ENCODE measurements at regions not wholly inside any gene's neighbourhood (a gene's known extent, or its start where the extent isn't known, plus 50 kb on each side); places are given as distances from the start of the nearest gene placed in this dataset.

DNA sequence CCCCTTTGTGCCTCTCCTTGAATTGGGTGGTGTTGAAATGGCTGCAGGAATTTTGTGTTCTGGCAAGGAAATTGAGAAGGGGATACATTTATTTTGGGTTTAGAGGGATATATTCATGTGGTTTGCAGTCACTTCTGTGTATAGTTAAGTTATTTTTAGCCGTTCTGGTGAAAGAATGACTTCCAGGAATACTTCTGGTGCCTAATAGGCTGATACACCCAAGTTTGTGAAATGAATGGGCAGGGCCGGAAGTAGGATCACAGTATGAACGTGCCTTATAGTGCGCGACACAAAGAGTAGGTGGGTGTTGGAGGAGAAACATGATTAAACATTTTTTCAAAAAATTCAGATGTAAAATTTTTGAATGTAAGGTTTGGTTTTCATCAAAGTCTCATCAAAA is 168.6 kb upstream of the ATP5MC3 start (continued):
- TF ChIP-seq, protein P1, sequence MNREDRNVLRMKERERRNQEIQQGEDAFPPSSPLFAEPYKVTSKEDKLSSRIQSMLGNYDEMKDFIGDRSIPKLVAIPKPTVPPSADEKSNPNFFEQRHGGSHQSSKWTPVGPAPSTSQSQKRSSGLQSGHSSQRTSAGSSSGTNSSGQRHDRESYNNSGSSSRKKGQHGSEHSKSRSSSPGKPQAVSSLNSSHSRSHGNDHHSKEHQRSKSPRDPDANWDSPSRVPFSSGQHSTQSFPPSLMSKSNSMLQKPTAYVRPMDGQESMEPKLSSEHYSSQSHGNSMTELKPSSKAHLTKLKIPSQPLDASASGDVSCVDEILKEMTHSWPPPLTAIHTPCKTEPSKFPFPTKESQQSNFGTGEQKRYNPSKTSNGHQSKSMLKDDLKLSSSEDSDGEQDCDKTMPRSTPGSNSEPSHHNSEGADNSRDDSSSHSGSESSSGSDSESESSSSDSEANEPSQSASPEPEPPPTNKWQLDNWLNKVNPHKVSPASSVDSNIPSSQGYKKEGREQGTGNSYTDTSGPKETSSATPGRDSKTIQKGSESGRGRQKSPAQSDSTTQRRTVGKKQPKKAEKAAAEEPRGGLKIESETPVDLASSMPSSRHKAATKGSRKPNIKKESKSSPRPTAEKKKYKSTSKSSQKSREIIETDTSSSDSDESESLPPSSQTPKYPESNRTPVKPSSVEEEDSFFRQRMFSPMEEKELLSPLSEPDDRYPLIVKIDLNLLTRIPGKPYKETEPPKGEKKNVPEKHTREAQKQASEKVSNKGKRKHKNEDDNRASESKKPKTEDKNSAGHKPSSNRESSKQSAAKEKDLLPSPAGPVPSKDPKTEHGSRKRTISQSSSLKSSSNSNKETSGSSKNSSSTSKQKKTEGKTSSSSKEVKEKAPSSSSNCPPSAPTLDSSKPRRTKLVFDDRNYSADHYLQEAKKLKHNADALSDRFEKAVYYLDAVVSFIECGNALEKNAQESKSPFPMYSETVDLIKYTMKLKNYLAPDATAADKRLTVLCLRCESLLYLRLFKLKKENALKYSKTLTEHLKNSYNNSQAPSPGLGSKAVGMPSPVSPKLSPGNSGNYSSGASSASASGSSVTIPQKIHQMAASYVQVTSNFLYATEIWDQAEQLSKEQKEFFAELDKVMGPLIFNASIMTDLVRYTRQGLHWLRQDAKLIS (CRISPR knock-in tag; IDR thresholded peaks at IDR 0.05; ENCODE audit: borderline replicate concordance), result no peak
- TF ChIP-seq ATF1 (CRISPR knock-in tag; IDR thresholded peaks at IDR 0.05), result no peak
- TF ChIP-seq ZNF121 (CRISPR knock-in tag; IDR thresholded peaks at IDR 0.05), result no peak

DNA sequence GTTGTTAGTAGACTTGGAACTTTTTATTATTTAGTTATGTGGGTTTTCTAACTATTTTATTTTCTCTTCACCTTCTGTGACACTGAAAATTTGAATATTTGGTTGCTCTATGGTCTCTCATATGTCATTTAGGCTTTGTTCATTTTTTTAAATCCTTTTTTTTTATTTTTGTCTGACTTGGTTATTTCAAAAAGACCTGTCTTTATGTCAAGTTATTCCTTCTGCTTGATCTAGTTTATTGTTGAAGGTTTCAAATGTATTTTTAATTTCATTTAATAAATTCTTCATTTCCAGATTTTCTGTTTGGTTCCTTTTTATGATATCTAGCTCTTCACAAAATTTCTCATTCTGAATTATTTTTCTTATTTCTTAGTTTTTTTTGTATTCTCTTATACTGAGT is 160.6 kb upstream of the ATP5MC3 start:
- DNase-seq (ENCODE audit: low spot score), result no peak
- no peak overlapping the region for H3K27ac Mint-ChIP-seq
- POLR2A ChIA-PET, result no interaction called here
- TF ChIP-seq, protein P2, sequence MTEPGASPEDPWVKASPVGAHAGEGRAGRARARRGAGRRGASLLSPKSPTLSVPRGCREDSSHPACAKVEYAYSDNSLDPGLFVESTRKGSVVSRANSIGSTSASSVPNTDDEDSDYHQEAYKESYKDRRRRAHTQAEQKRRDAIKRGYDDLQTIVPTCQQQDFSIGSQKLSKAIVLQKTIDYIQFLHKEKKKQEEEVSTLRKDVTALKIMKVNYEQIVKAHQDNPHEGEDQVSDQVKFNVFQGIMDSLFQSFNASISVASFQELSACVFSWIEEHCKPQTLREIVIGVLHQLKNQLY (CRISPR knock-in tag; IDR thresholded peaks at IDR 0.05), result no peak
- no peaks in the 10 kb centered on the region for H3K4me1 Mint-ChIP-seq
- CTCF ChIA-PET, result no interaction called here
- no peak for ATAC-seq
- H3K9me3 Mint-ChIP-seq, result peaks cover 44% of the 10 kb centered on the region
- no peaks in the 10 kb centered on the region for H3K27me3 Mint-ChIP-seq (ENCODE audit: low read depth)
- H3K36me3 Mint-ChIP-seq, result no peaks in the 10 kb centered on the region
- H3K4me3 Mint-ChIP-seq, result no peak overlapping the region

DNA sequence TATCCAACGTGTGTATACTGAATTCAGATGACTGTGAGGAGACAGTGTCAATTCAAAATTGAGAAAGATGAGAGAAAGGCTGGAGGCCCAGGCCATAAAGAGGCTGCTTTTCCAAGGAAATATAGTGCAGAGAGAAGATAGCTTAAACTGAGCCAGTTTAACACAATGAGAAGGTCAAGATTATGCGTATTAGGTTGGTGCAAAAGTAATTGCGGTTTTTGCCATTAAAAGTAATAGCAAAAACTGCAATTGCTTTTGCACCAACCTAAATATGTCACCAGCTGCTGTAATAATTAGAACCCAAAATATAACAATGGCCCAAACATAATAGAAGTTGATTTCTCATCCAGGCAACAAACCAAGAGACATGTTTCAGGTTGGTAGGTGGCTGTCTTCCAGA is 148.7 kb upstream of the ATP5MC3 start:
- CTCF ChIA-PET, result interaction anchor here (1.2 to 3.1 kb wide), 2 partner anchors 79 to 581 kb away, joined by 3 to 22 read pairs; no protein-coding TSS in a partner anchor

DNA sequence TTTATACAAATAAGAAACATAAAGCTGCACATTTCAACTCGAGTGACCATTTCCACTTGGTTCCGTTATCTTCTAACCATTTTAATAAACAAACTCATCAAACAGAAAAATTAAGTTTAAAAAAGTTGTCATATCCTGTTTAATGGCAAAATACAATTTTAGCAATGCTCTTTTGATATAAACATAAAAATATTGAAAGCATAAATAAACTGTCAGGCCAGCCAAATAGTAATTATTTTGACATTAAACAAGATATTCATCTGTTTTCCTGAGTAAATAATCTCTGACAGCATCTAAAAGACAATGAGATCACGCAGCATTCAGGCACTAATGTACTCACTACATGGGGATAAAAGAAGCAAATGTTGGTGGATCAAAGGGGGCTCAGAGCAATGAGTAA is 145.3 kb upstream of the ATP5MC3 start:
- no peak for ATAC-seq
- Mint-ChIP-seq H3K27me3 (ENCODE audit: low read depth) (0 out of 2 replicates have a peak, but pooled peaks cover 4% of the 10 kb centered on the region), H3K4me3 (no peak overlapping the region), H3K9me3 (peaks cover 35% of the 10 kb centered on the region), H3K4me1 (peaks cover 4% of the 10 kb centered on the region), H3K36me3 (peaks cover 24% of the 10 kb centered on the region), H3K27ac (no peak overlapping the region)
- ChIA-PET POLR2A (no interaction called here), CTCF (no interaction called here)
- no peak for DNase-seq (ENCODE audit: low spot score)
- TF ChIP-seq, protein P3, sequence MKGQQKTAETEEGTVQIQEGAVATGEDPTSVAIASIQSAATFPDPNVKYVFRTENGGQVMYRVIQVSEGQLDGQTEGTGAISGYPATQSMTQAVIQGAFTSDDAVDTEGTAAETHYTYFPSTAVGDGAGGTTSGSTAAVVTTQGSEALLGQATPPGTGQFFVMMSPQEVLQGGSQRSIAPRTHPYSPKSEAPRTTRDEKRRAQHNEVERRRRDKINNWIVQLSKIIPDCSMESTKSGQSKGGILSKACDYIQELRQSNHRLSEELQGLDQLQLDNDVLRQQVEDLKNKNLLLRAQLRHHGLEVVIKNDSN (CRISPR knock-in tag; IDR thresholded peaks at IDR 0.05), result no peak
- TF ChIP-seq RORB (CRISPR knock-in tag; IDR thresholded peaks at IDR 0.05) (no peak), SMAD4 (CRISPR knock-in tag; IDR thresholded peaks at IDR 0.05) (no peak), NFATC4 (CRISPR knock-in tag; IDR thresholded peaks at IDR 0.05) (no peak), KAT7 (CRISPR knock-in tag; IDR thresholded peaks at IDR 0.05; ENCODE audit: borderline replicate concordance) (no peak), CREB1 (CRISPR knock-in tag; IDR thresholded peaks at IDR 0.05) (no peak), ZNF138 (CRISPR knock-in tag; conservative IDR thresholded peaks at IDR 0.05) (no peak), ELF4 (CRISPR knock-in tag; IDR thresholded peaks at IDR 0.05; ENCODE audit: low read depth) (no peak), GRHL2 (CRISPR knock-in tag; IDR thresholded peaks at IDR 0.05; ENCODE audit: insufficient replicate concordance, severe bottlenecking) (no peak), MYBL2 (CRISPR knock-in tag; IDR thresholded peaks at IDR 0.05) (no peak), NR3C1 (CRISPR knock-in tag; conservative IDR thresholded peaks at IDR 0.05; ENCODE audit: low read depth) (no peak)
- TF ChIP-seq, protein P4, sequence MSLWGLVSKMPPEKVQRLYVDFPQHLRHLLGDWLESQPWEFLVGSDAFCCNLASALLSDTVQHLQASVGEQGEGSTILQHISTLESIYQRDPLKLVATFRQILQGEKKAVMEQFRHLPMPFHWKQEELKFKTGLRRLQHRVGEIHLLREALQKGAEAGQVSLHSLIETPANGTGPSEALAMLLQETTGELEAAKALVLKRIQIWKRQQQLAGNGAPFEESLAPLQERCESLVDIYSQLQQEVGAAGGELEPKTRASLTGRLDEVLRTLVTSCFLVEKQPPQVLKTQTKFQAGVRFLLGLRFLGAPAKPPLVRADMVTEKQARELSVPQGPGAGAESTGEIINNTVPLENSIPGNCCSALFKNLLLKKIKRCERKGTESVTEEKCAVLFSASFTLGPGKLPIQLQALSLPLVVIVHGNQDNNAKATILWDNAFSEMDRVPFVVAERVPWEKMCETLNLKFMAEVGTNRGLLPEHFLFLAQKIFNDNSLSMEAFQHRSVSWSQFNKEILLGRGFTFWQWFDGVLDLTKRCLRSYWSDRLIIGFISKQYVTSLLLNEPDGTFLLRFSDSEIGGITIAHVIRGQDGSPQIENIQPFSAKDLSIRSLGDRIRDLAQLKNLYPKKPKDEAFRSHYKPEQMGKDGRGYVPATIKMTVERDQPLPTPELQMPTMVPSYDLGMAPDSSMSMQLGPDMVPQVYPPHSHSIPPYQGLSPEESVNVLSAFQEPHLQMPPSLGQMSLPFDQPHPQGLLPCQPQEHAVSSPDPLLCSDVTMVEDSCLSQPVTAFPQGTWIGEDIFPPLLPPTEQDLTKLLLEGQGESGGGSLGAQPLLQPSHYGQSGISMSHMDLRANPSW (CRISPR knock-in tag; conservative IDR thresholded peaks at IDR 0.05; ENCODE audit: low read depth), result no peak
- TF ChIP-seq, protein P5, sequence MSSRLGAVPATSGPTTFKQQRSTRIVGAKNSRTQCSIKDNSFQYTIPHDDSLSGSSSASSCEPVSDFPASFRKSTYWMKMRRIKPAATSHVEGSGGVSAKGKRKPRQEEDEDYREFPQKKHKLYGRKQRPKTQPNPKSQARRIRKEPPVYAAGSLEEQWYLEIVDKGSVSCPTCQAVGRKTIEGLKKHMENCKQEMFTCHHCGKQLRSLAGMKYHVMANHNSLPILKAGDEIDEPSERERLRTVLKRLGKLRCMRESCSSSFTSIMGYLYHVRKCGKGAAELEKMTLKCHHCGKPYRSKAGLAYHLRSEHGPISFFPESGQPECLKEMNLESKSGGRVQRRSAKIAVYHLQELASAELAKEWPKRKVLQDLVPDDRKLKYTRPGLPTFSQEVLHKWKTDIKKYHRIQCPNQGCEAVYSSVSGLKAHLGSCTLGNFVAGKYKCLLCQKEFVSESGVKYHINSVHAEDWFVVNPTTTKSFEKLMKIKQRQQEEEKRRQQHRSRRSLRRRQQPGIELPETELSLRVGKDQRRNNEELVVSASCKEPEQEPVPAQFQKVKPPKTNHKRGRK (CRISPR knock-in tag; IDR thresholded peaks at IDR 0.05; ENCODE audit: borderline replicate concordance), result no peak

More for the DNA sequence above, 148.7 kb upstream of the ATP5MC3 start:
- TF ChIP-seq OVOL2 (CRISPR knock-in tag; IDR thresholded peaks at IDR 0.05; ENCODE audit: borderline replicate concordance), result no peak
- TF ChIP-seq, protein P6, sequence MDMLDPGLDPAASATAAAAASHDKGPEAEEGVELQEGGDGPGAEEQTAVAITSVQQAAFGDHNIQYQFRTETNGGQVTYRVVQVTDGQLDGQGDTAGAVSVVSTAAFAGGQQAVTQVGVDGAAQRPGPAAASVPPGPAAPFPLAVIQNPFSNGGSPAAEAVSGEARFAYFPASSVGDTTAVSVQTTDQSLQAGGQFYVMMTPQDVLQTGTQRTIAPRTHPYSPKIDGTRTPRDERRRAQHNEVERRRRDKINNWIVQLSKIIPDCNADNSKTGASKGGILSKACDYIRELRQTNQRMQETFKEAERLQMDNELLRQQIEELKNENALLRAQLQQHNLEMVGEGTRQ (CRISPR knock-in tag; IDR thresholded peaks at IDR 0.05), result no peak
- TF ChIP-seq KAT7 (CRISPR knock-in tag; IDR thresholded peaks at IDR 0.05; ENCODE audit: borderline replicate concordance), result no peak
- no peak for TF ChIP-seq RELA (CRISPR knock-in tag; IDR thresholded peaks at IDR 0.05; ENCODE audit: borderline replicate concordance)
- no peak for TF ChIP-seq ZNF121 (CRISPR knock-in tag; IDR thresholded peaks at IDR 0.05)
- TF ChIP-seq SOX15 (CRISPR knock-in tag; IDR thresholded peaks at IDR 0.05), result no peak
- H3K27me3 Mint-ChIP-seq (ENCODE audit: low read depth), result peaks cover 3% of the 10 kb centered on the region; the same call in 1 of the 2 replicates
- POLR2A ChIA-PET, result no interaction called here
- no peak overlapping the region for H3K4me3 Mint-ChIP-seq
- no peak overlapping the region for H3K27ac Mint-ChIP-seq
- peaks cover 25% of the 10 kb centered on the region for H3K9me3 Mint-ChIP-seq
- ATAC-seq (no peak), DNase-seq (ENCODE audit: low spot score) (no peak)
- peaks cover 21% of the 10 kb centered on the region for H3K36me3 Mint-ChIP-seq
- peaks cover 4% of the 10 kb centered on the region for H3K4me1 Mint-ChIP-seq
